ENCODE measurements at regions not wholly inside any gene's neighbourhood (a gene's known extent, or its start where the extent isn't known, plus 50 kb on each side); places are given as distances from the start of the nearest gene placed in this dataset.

DNA sequence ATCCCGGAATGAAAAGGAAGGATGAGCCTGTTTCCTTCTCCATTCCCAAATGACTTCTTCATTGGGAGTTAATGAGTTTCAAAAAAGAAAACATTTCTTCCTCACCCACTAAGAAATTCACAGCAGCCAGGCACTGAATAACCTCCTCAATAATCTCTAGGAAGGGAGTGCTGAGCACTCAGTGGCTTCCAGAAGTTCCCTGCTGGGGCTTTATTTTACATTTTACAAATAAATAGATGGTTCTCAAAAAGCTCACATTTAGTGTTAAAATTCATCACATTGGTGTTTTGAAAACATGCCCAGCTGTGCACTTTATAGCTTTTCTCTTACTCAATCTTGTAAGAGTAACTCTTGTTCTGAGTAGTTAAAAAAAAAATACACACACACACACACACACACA is 148.9 kb upstream of the PFKP start:
- no peaks in the 10 kb centered on the region for H3K36me3 ChIP-seq (ENCODE audit: control insufficient read depth in 2 of 3, insufficient read depth in 3 of 3, low read length in 3 of 3)
- no peak overlapping the region for H3K9ac ChIP-seq (ENCODE audit: low read length in 3 of 3)
- TF ChIP-seq, protein P1, sequence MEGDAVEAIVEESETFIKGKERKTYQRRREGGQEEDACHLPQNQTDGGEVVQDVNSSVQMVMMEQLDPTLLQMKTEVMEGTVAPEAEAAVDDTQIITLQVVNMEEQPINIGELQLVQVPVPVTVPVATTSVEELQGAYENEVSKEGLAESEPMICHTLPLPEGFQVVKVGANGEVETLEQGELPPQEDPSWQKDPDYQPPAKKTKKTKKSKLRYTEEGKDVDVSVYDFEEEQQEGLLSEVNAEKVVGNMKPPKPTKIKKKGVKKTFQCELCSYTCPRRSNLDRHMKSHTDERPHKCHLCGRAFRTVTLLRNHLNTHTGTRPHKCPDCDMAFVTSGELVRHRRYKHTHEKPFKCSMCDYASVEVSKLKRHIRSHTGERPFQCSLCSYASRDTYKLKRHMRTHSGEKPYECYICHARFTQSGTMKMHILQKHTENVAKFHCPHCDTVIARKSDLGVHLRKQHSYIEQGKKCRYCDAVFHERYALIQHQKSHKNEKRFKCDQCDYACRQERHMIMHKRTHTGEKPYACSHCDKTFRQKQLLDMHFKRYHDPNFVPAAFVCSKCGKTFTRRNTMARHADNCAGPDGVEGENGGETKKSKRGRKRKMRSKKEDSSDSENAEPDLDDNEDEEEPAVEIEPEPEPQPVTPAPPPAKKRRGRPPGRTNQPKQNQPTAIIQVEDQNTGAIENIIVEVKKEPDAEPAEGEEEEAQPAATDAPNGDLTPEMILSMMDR (IDR thresholded peaks at IDR 0.05; ENCODE audit: borderline replicate concordance, extremely low read depth, insufficient read depth): no peak
- DNase-seq: no peak
- peaks cover 0 to 4% (median 0%) of the 10 kb centered on the region in 3 donors for H3K4me1 ChIP-seq (ENCODE audit: control insufficient read depth in 2 of 3, insufficient read depth in 2 of 3, low read depth in 1 of 3, low read length in 3 of 3)
- no peak overlapping the region for H3K27ac ChIP-seq (ENCODE audit: low read depth in 2 of 2, low read length in 2 of 2)
- intact Hi-C loops (cut with DNase I): no loop called here
- no peaks in the 10 kb centered on the region for H3K27me3 ChIP-seq (ENCODE audit: control insufficient read depth, insufficient read depth, low read length)
- no peaks in the 10 kb centered on the region for H3K9me3 ChIP-seq (ENCODE audit: control insufficient read depth in 2 of 3, insufficient read depth in 1 of 3, low read length in 3 of 3)
- FAIRE-seq: no peak
- H3K4me3 ChIP-seq (ENCODE audit: low read length in 3 of 3): no peak overlapping the region

DNA sequence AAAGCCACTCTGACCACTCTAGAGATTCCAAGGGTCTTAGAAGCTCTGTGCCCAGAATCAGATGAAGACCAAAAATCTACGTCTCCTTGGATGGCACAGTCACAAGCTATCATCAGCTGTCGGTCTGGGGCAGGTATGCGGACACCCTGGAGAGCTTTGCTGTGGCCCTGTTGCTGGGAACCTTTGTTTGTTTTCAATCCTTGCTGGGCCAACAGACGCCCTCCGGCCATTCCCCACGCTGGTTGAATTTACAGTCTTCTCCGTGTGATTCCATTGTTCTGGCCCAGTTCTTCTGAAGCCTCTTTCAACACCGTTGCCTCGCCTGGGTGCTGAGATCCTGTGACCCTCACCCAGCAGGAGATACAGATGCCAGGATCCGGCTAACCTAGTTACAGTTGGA is 149.4 kb upstream of the PFKP start:
- no peak overlapping the region for H3K9ac ChIP-seq (ENCODE audit: low read length in 3 of 3)
- no peaks in the 10 kb centered on the region for H3K36me3 ChIP-seq (ENCODE audit: control insufficient read depth in 2 of 3, insufficient read depth in 3 of 3, low read length in 3 of 3)
- TF ChIP-seq, protein P1 (IDR thresholded peaks at IDR 0.05; ENCODE audit: borderline replicate concordance, extremely low read depth, insufficient read depth): no peak
- H3K27ac ChIP-seq (ENCODE audit: low read depth in 2 of 2, low read length in 2 of 2): no peak overlapping the region
- no peaks in the 10 kb centered on the region for H3K9me3 ChIP-seq (ENCODE audit: control insufficient read depth in 2 of 3, insufficient read depth in 1 of 3, low read length in 3 of 3)
- no peak for FAIRE-seq
- no peaks in the 10 kb centered on the region for H3K27me3 ChIP-seq (ENCODE audit: control insufficient read depth, insufficient read depth, low read length)
- H3K4me1 ChIP-seq (ENCODE audit: control insufficient read depth in 2 of 3, insufficient read depth in 2 of 3, low read depth in 1 of 3, low read length in 3 of 3): peaks cover 0 to 7% (median 0%) of the 10 kb centered on the region in 3 donors
- H3K4me3 ChIP-seq (ENCODE audit: low read length in 3 of 3): no peak overlapping the region
- no peak for DNase-seq
- intact Hi-C loops (cut with DNase I): no loop called here

DNA sequence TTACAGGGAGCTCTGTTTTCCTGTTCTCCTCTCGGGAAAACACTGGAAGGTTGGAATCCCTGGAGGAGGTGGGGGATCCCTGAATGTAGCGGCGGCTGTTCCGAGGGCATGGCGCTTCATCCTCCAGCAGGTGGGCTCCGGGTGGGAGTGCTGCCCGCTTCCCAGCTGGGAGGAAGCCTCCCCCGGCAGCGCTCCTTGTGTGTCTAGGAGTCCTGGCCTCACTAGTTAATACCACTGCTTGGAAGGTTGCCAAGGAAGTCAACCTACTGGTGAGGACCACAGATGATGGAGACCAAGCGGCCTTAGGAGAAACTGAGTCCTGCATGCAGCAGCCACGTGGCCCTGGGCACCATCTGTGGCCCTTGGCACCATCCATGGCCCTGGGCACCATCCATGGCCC is 151.9 kb upstream of the PFKP start:
- DNase-seq (no peak), FAIRE-seq (no peak)
- Histone ChIP-seq H3K27ac (ENCODE audit: low read depth in 2 of 2, low read length in 2 of 2) (no peak overlapping the region), H3K36me3 (ENCODE audit: control insufficient read depth in 2 of 3, insufficient read depth in 3 of 3, low read length in 3 of 3) (no peaks in the 10 kb centered on the region), H3K9ac (ENCODE audit: low read length in 3 of 3) (no peak overlapping the region), H3K4me1 (ENCODE audit: control insufficient read depth in 2 of 3, insufficient read depth in 2 of 3, low read depth in 1 of 3, low read length in 3 of 3) (peaks cover 0 to 9% (median 0%) of the 10 kb centered on the region in 3 donors), H3K27me3 (ENCODE audit: control insufficient read depth, insufficient read depth, low read length) (no peaks in the 10 kb centered on the region), H3K4me3 (ENCODE audit: low read length in 3 of 3) (no peak overlapping the region), H3K9me3 (ENCODE audit: control insufficient read depth in 2 of 3, insufficient read depth in 1 of 3, low read length in 3 of 3) (no peaks in the 10 kb centered on the region)
- TF ChIP-seq, protein P1 (IDR thresholded peaks at IDR 0.05; ENCODE audit: borderline replicate concordance, extremely low read depth, insufficient read depth): no peak
- intact Hi-C loops (cut with DNase I): no loop called here

- intact Hi-C loops (cut with DNase I): no loop called here
- H3K27ac ChIP-seq (ENCODE audit: low read depth in 2 of 2, low read length in 2 of 2): no peak overlapping the region
- H3K9me3 ChIP-seq (ENCODE audit: control insufficient read depth in 2 of 3, insufficient read depth in 1 of 3, low read length in 3 of 3): no peaks in the 10 kb centered on the region
- no peak for FAIRE-seq
- H3K27me3 ChIP-seq (ENCODE audit: control insufficient read depth, insufficient read depth, low read length): no peaks in the 10 kb centered on the region
- no peak overlapping the region for H3K4me3 ChIP-seq (ENCODE audit: low read length in 3 of 3)
- H3K36me3 ChIP-seq (ENCODE audit: control insufficient read depth in 2 of 3, insufficient read depth in 3 of 3, low read length in 3 of 3): no peaks in the 10 kb centered on the region
- no peak for DNase-seq
- peaks cover 0 to 9% (median 0%) of the 10 kb centered on the region in 3 donors for H3K4me1 ChIP-seq (ENCODE audit: control insufficient read depth in 2 of 3, insufficient read depth in 2 of 3, low read depth in 1 of 3, low read length in 3 of 3)
- TF ChIP-seq, protein P1 (IDR thresholded peaks at IDR 0.05; ENCODE audit: borderline replicate concordance, extremely low read depth, insufficient read depth): no peak
- H3K9ac ChIP-seq (ENCODE audit: low read length in 3 of 3): no peak overlapping the region
Observed at GRCh38 chr10:2914741-2915140, 152.6 kb upstream of the PFKP start.

All from kidney (tissue), 13 donors.